ENCODE measurements at regions not wholly inside any gene's neighbourhood (a gene's known extent, or its start where the extent isn't known, plus 50 kb on each side); places are given as distances from the start of the nearest gene placed in this dataset.

- TF ChIP-seq, protein P1, sequence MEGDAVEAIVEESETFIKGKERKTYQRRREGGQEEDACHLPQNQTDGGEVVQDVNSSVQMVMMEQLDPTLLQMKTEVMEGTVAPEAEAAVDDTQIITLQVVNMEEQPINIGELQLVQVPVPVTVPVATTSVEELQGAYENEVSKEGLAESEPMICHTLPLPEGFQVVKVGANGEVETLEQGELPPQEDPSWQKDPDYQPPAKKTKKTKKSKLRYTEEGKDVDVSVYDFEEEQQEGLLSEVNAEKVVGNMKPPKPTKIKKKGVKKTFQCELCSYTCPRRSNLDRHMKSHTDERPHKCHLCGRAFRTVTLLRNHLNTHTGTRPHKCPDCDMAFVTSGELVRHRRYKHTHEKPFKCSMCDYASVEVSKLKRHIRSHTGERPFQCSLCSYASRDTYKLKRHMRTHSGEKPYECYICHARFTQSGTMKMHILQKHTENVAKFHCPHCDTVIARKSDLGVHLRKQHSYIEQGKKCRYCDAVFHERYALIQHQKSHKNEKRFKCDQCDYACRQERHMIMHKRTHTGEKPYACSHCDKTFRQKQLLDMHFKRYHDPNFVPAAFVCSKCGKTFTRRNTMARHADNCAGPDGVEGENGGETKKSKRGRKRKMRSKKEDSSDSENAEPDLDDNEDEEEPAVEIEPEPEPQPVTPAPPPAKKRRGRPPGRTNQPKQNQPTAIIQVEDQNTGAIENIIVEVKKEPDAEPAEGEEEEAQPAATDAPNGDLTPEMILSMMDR (IDR thresholded peaks at IDR 0.05) = peak; percentile 66
- TF ChIP-seq ZNF423 (CRISPR knock-in tag; IDR thresholded peaks at IDR 0.05) = no peak
- TF ChIP-seq ATF2 (CRISPR knock-in tag; IDR thresholded peaks at IDR 0.05; ENCODE audit: borderline replicate concordance, low read depth) = no peak
- TF ChIP-seq FOXP4 (CRISPR knock-in tag; IDR thresholded peaks at IDR 0.05) = no peak
- TF ChIP-seq, protein P2, sequence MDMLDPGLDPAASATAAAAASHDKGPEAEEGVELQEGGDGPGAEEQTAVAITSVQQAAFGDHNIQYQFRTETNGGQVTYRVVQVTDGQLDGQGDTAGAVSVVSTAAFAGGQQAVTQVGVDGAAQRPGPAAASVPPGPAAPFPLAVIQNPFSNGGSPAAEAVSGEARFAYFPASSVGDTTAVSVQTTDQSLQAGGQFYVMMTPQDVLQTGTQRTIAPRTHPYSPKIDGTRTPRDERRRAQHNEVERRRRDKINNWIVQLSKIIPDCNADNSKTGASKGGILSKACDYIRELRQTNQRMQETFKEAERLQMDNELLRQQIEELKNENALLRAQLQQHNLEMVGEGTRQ (CRISPR knock-in tag; IDR thresholded peaks at IDR 0.05) = no peak
- no peak for TF ChIP-seq STAT6 (CRISPR knock-in tag; conservative IDR thresholded peaks at IDR 0.05; ENCODE audit: low read depth)
- TF ChIP-seq CREM (CRISPR knock-in tag; IDR thresholded peaks at IDR 0.05) = no peak
- no peak for TF ChIP-seq NFYB (CRISPR knock-in tag; conservative IDR thresholded peaks at IDR 0.05; ENCODE audit: low read depth)
- no peak for TF ChIP-seq TEAD1 (CRISPR knock-in tag; IDR thresholded peaks at IDR 0.05)
Measured at GRCh38 chr6:142537612-142538478, 236.0 kb downstream of the ADGRG6 start.

Data from WTC11 (cell line).